ENCODE measurements at regions not wholly inside any gene's neighbourhood (a gene's known extent, or its start where the extent isn't known, plus 50 kb on each side); places are given as distances from the start of the nearest gene placed in this dataset.

- no peak for TF ChIP-seq POLR2A (IDR thresholded peaks at IDR 0.05)
- no peak for TF ChIP-seq CTCF (IDR thresholded peaks at IDR 0.05)
Observed at GRCh38 chr14:97408503-97408902, 611.3 kb downstream of the VRK1 start.
